HepG2 (cell line): ENCODE measurements at regions not wholly inside any gene's neighbourhood (a gene's known extent, or its start where the extent isn't known, plus 50 kb on each side); places are given as distances from the start of the nearest gene placed in this dataset.

Experiments used
- ATAC-seq: fragments of 200-7000 bp; cut with Tn5 transposase; 3 replicates; pipeline ENCODE4 v1.9.1; 2020; ENCODE audit warnings: mild to moderate bottlenecking, moderate library complexity
- BruUV-seq: library from RNA; stranded (reverse); fragments of 400-500 nt; replicated peaks from 2 replicates; lab custom pipeline; 2021; lab: Mats Ljungman, UMichigan
- CTCF ChIA-PET: fragments of 300-600 bp; formaldehyde crosslinking; extraction: SDS; loops from one replicate; lab custom pipeline; 2021; ENCODE audit warnings: low total read pairs, inconsistent platforms, low intra/inter-chr PET ratio; lab: Yijun Ruan, JAX
- POLR2A ChIA-PET: fragments of 350-600 bp; sonication (Branson Sonifier 250); formaldehyde crosslinking; loops from one replicate; lab custom pipeline; 2020; ENCODE audit warnings: antibody characterized with exemption, inconsistent platforms; lab: Yijun Ruan, JAX
- DNase-seq: peaks from one replicate; pipeline ENCODE4 v3.0.0-alpha.2; 2015; ENCODE audit warnings: low spot score
- FAIRE-seq: peaks from 3 replicates; lab custom pipeline; 2011; peaks lifted over from hg19 to GRCh38; lab: Jason Lieb, UNC
- H2AFZ ChIP-seq: one replicate; pipeline ENCODE4 v1.6.1; 2011; ENCODE audit warnings: low read length, inconsistent platforms
- H3K27ac ChIP-seq: fragments of 300-600 bp; 3 replicates; pipeline ENCODE4 v1.8.0; 2011; ENCODE audit warnings: mixed run types, mild to moderate bottlenecking, mixed read lengths, low read length, inconsistent platforms; ENCODE audit not compliant: insufficient read depth; ENCODE audit errors: extremely low read length
- H3K27me3 ChIP-seq, 2 experiments: fragments of 200-600 bp in 1 of 2; 2 replicates in 1 of 2; 3 replicates in 1 of 2; pipeline versions ENCODE4 v1.6.0 to v1.8.0; 2011; ENCODE audit warnings: low read length in 2 of 2, mild to moderate bottlenecking in 2 of 2, moderate library complexity in 2 of 2, inconsistent platforms in 1 of 2; ENCODE audit not compliant: insufficient read depth in 2 of 2, control insufficient read depth in 1 of 2
- H3K36me3 ChIP-seq, 2 experiments: fragments of 200-600 bp in 1 of 2; replicated peaks in 1 of 2; 2 replicates in 1 of 2; 3 replicates in 1 of 2; pipeline versions ENCODE4 v1.5.1 to v1.8.0; 2011; ENCODE audit warnings: low read length in 2 of 2, inconsistent platforms in 1 of 2; ENCODE audit not compliant: insufficient read depth in 2 of 2, control insufficient read depth in 1 of 2
- H3K4me1 ChIP-seq: 2 replicates; pipeline ENCODE4 v1.5.1; 2012; ENCODE audit warnings: low read length, inconsistent platforms; ENCODE audit not compliant: insufficient read depth
- H3K4me2 ChIP-seq: 2 replicates; pipeline ENCODE4 v1.6.0; 2011; ENCODE audit warnings: low read depth, low read length, inconsistent platforms
- H3K4me3 ChIP-seq, 3 experiments: fragments of 200-600 bp in 1 of 3; sonication (generic), shearing (Covaris generic) in 1 of 3; replicated peaks in 1 of 3; 2 replicates each; pipeline ENCODE4 v1.5.1; 2011 to 2016; ENCODE audit warnings: low read length in 3 of 3, inconsistent platforms in 2 of 3, low read depth in 2 of 3, mild to moderate bottlenecking in 2 of 3, control low read depth in 1 of 3, mixed read lengths in 1 of 3; ENCODE audit not compliant: insufficient read depth in 1 of 3
- H3K79me2 ChIP-seq: one replicate; pipeline ENCODE4 v1.6.1; 2011; ENCODE audit warnings: low read length, inconsistent platforms; ENCODE audit not compliant: insufficient read depth
- H3K9ac ChIP-seq: 2 replicates; pipeline ENCODE4 v1.6.0; 2011; ENCODE audit warnings: mild to moderate bottlenecking, low read depth, low read length, inconsistent platforms; ENCODE audit not compliant: insufficient read depth
- H3K9me3 ChIP-seq: 2 replicates; pipeline ENCODE4 v1.5.1; 2012; ENCODE audit warnings: mild to moderate bottlenecking, low read length
- H4K20me1 ChIP-seq: 2 replicates; pipeline ENCODE4 v1.6.0; 2011; ENCODE audit warnings: inconsistent platforms, mild to moderate bottlenecking, low read length, moderate library complexity; ENCODE audit not compliant: insufficient read depth
- BHLHE40 ChIP-seq: IDR thresholded peaks from 2 replicates; pipeline ENCODE4 v1.6.1; 2011; ENCODE audit warnings: low read length, improper control_type of control experiment
- CAMTA2 ChIP-seq: sonication (generic); formaldehyde crosslinking; IDR thresholded peaks from 2 replicates; pipeline ENCODE4 v1.4.0; 2020; ENCODE audit warnings: mild to moderate bottlenecking, missing genetic modification reagents, borderline replicate concordance
- CHCHD3 ChIP-seq: sonication (generic); formaldehyde crosslinking; IDR thresholded peaks from 2 replicates; pipeline ENCODE4 v1.8.0; 2022; ENCODE audit warnings: mild to moderate bottlenecking, missing genetic modification reagents, moderate library complexity
- IKZF4 ChIP-seq: sonication (generic); formaldehyde crosslinking; IDR thresholded peaks from 2 replicates; pipeline ENCODE4 v1.5.1; 2020; ENCODE audit warnings: borderline replicate concordance, mild to moderate bottlenecking, low read depth, missing genetic modification reagents; ENCODE audit errors: not compliant biosample characterization
- MLX ChIP-seq: IDR thresholded peaks from 2 replicates; pipeline ENCODE4 v1.6.1; 2016
- PAX8 ChIP-seq: sonication (generic); formaldehyde crosslinking; IDR thresholded peaks from 2 replicates; pipeline ENCODE4 v1.8.0; 2022; ENCODE audit warnings: mild to moderate bottlenecking, missing genetic modification reagents, borderline replicate concordance
- SAP130 ChIP-seq: IDR thresholded peaks from 2 replicates; pipeline ENCODE4 v1.6.1; 2016; ENCODE audit warnings: low read depth
- SATB2 ChIP-seq: sonication (generic); formaldehyde crosslinking; IDR thresholded peaks from 2 replicates; pipeline ENCODE4 v1.5.0; 2020; ENCODE audit warnings: missing genetic modification reagents
- TCF7 ChIP-seq: sonication (generic); IDR thresholded peaks from 2 replicates; pipeline ENCODE4 v1.6.1; 2016; ENCODE audit warnings: antibody characterized with exemption, low read depth
- THYN1 ChIP-seq: sonication (generic); formaldehyde crosslinking; IDR thresholded peaks from 2 replicates; pipeline ENCODE4 v1.8.1; 2023; ENCODE audit warnings: low read depth, mild to moderate bottlenecking, moderate library complexity, missing genetic modification reagents, borderline replicate concordance
- ZFY ChIP-seq: sonication (generic); formaldehyde crosslinking; IDR thresholded peaks from 2 replicates; pipeline ENCODE4 v1.4.0; 2020; ENCODE audit warnings: missing genetic modification reagents
- ZNF20 ChIP-seq: sonication (generic); formaldehyde crosslinking; IDR thresholded peaks from 2 replicates; pipeline ENCODE4 v1.4.0; 2020; ENCODE audit warnings: mild to moderate bottlenecking, moderate library complexity, missing genetic modification reagents
- ZNF329 ChIP-seq: sonication (generic); formaldehyde crosslinking; IDR thresholded peaks from 2 replicates; pipeline ENCODE4 v1.9.0; 2021; ENCODE audit warnings: low read depth, mild to moderate bottlenecking, missing genetic modification reagents
- ZNF33A ChIP-seq: sonication (generic); formaldehyde crosslinking; IDR thresholded peaks from 2 replicates; pipeline ENCODE4 v1.5.1; 2020; ENCODE audit warnings: missing genetic modification reagents, mild to moderate bottlenecking, moderate library complexity, borderline replicate concordance
- ZNF362 ChIP-seq: sonication (generic); formaldehyde crosslinking; IDR thresholded peaks from 2 replicates; pipeline ENCODE4 v1.4.0; 2020; ENCODE audit warnings: missing genetic modification reagents, mild to moderate bottlenecking, borderline replicate concordance
- ZNF629 ChIP-seq: sonication (generic); formaldehyde crosslinking; conservative IDR thresholded peaks from 2 replicates; pipeline ENCODE4 v1.5.0; 2020; ENCODE audit warnings: missing genetic modification reagents
- ZNF841 ChIP-seq: sonication (generic); formaldehyde crosslinking; IDR thresholded peaks from 2 replicates; pipeline ENCODE4 v1.8.1; 2023; ENCODE audit warnings: missing genetic modification reagents, borderline replicate concordance
- WGBS: methylation state at CpG from one replicate; pipeline ENCODE4 v1.1.6; 2017; ENCODE audit warnings: low lambda C conversion rate; 5-methylcytosine and 5-hydroxymethylcytosine counted together
- in situ Hi-C: cut with HindIII; loops from 2 replicates; pipeline ENCODE4 v1.10.0; 2017; ENCODE audit warnings: low pct_unique_long_range_greater_than_20kb; ENCODE audit not compliant: extremely low pct_ligation_motif_present
- intact Hi-C: fragments of 100-400 bp; cut with micrococcal nuclease; formaldehyde crosslinking; loops from one replicate; pipeline ENCODE4 v1.10.0; 2022; ENCODE audit not compliant: unreplicated experiment
- TF ChIP-seq, protein P1 (sequence below): sonication (generic); formaldehyde crosslinking; IDR thresholded peaks from 2 replicates; pipeline ENCODE4 v1.5.0; 2020; ENCODE audit warnings: missing genetic modification reagents

GRCh38 chr20:24379484-24379927 lies 89.9 kb upstream of the SYNDIG1 start:
- intact Hi-C loops (no loop called here), in situ Hi-C loops (no loop called here)
- no peaks in the 10 kb centered on the region for H3K9me3 ChIP-seq
- no peaks in the 10 kb centered on the region for H4K20me1 ChIP-seq
- no peak overlapping the region for H3K4me2 ChIP-seq
- FAIRE-seq (no peak), DNase-seq (no peak), ATAC-seq (no peak)
- POLR2A ChIA-PET: no interaction called here
- no peak overlapping the region for H3K27ac ChIP-seq
- TF ChIP-seq ZNF841 (CRISPR knock-in tag): no peak
- TF ChIP-seq ZNF629: no peak
- no peak for TF ChIP-seq BHLHE40
- no peak for TF ChIP-seq SAP130
- TF ChIP-seq ZNF329: no peak
- TF ChIP-seq CHCHD3 (CRISPR knock-in tag): no peak
- TF ChIP-seq PAX8 (CRISPR knock-in tag): no peak
- no peak for TF ChIP-seq IKZF4
- 20% methylated on average over 4 of the region's 4 CpGs for WGBS
- no peaks in the 10 kb centered on the region for H3K36me3 ChIP-seq
- no TSS peak for BruUV-seq
- no peak overlapping the region for H2AFZ ChIP-seq
- no peak overlapping the region for H3K4me3 ChIP-seq
- no peak overlapping the region for H3K9ac ChIP-seq
- CTCF ChIA-PET: no interaction called here
- no peaks in the 10 kb centered on the region for H3K79me2 ChIP-seq
- no peaks in the 10 kb centered on the region for H3K4me1 ChIP-seq
- H3K27me3 ChIP-seq: no peaks in the 10 kb centered on the region

DNA sequence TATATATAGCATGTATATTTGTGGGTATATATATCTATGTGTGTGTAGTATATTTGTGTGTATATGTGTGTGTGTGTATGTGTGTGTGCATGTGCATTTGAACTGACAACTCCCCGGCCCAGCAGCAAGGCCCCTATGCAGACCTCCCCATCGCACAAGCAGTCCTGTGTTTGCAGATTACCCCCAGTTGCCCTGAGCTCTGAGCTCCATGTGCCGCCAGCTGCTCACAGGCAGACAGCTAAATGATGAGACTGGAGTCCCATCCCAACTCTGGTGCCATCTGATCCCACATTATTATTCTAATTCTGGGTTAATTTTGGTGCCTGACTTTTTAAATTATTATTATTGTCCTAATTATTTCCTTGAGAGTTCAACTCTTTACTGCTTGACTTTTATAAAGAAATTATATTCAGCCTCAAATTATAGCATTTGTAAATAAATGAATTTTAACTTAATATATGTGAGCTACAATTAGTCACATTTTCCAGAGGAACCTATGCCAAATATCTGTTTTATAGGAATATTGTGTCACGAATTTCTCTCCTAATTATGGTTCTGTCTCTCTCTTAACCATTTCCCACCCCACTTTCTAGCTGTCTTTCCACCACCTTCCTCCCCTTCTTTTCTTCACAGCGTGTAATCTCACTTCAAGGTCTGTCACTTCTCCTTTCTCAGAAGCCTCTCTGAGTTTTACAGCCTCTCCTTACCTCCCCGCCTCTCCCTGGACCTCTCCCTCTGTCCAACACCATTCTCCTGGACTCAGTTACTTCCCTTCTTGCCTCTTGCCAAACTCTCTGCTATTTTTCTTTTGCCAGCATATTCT lies 90.6 kb upstream of the SYNDIG1 start:
- no peak overlapping the region for H3K27ac ChIP-seq
- no peaks in the 10 kb centered on the region for H3K4me1 ChIP-seq
- ATAC-seq (no peak), FAIRE-seq (no peak), DNase-seq (no peak)
- no peaks in the 10 kb centered on the region for H3K27me3 ChIP-seq
- no peaks in the 10 kb centered on the region for H3K79me2 ChIP-seq
- in situ Hi-C loops: no loop called here
- intact Hi-C loops: no loop called here
- ChIA-PET CTCF (no interaction called here), POLR2A (no interaction called here)
- H3K4me2 ChIP-seq: no peak overlapping the region
- no peaks in the 10 kb centered on the region for H3K36me3 ChIP-seq
- 17% methylated on average over 5 of the region's 6 CpGs for WGBS
- no peaks in the 10 kb centered on the region for H4K20me1 ChIP-seq
- no peaks in the 10 kb centered on the region for H3K9me3 ChIP-seq
- no peak overlapping the region for H2AFZ ChIP-seq
- BruUV-seq: no TSS peak
- no peak overlapping the region for H3K4me3 ChIP-seq
- no peak overlapping the region for H3K9ac ChIP-seq
- TF ChIP-seq TCF7 (no peak), ZNF20 (CRISPR knock-in tag) (no peak), SATB2 (CRISPR knock-in tag) (no peak), ZFY (CRISPR knock-in tag) (no peak), MLX (CRISPR knock-in tag) (no peak), CHCHD3 (CRISPR knock-in tag) (no peak), ZNF33A (CRISPR knock-in tag) (no peak), ZNF362 (CRISPR knock-in tag) (no peak), CAMTA2 (no peak), THYN1 (CRISPR knock-in tag) (no peak)
- TF ChIP-seq, protein P1, sequence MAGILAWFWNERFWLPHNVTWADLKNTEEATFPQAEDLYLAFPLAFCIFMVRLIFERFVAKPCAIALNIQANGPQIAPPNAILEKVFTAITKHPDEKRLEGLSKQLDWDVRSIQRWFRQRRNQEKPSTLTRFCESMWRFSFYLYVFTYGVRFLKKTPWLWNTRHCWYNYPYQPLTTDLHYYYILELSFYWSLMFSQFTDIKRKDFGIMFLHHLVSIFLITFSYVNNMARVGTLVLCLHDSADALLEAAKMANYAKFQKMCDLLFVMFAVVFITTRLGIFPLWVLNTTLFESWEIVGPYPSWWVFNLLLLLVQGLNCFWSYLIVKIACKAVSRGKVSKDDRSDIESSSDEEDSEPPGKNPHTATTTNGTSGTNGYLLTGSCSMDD (CRISPR knock-in tag): no peak
